ENCODE measurements at regions not wholly inside any gene's neighbourhood (a gene's known extent, or its start where the extent isn't known, plus 50 kb on each side); places are given as distances from the start of the nearest gene placed in this dataset.
"Not testable (repeated sequence)": the region's sequence is repeated elsewhere in the genome, so short reads cannot be mapped to it uniquely, and the experiment has no call there.

DNA sequence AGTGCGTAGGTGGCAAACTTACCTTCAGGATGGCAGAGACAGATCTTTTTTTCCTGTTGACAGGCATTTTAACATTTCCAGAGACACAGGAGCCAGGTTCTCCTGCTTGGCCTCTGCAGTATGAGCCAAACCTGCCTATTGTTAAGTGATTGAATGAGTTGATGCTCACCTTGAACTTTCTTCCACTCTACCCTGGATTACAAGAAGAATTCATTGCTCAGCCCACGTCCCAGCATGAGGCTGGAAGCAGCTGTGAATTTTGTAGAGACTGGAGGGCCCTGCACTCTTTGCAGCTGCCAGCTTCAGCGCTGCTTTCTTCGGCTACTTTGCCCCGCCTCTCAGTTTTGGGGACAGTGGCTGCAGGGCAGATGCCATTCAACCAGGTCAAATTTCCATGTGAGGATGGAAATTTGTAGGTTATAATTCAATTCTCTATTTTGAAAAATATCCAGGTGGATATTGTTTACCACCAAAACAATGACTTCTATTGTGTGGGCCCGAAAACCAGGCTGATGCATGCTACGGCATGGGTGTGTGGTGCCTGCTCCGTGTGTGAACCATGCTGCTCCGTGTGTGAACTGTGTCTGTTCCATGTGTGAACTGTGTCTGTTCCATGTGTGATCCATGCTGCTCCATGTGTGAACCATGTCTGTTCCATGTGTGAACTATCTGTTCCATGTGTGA, 75.2 kb upstream of the METTL9 start:
- intact Hi-C loops (cut with DNase I), result no loop called here
- no peak overlapping the region for H3K9ac ChIP-seq (ENCODE audit: low read length in 3 of 3)
- DNase-seq (peak in 2 of 5 donors; percentile 29 to 49), FAIRE-seq (no peak)
- peaks cover 0 to 3% (median 0%) of the 10 kb centered on the region in 3 donors for H3K4me1 ChIP-seq (ENCODE audit: control insufficient read depth in 2 of 3, insufficient read depth in 2 of 3, low read depth in 1 of 3, low read length in 3 of 3)
- no peak overlapping the region for H3K27ac ChIP-seq (ENCODE audit: low read depth in 2 of 2, low read length in 2 of 2)
- no peaks in the 10 kb centered on the region for H3K9me3 ChIP-seq (ENCODE audit: control insufficient read depth in 2 of 3, insufficient read depth in 1 of 3, low read length in 3 of 3)
- H3K4me3 ChIP-seq (ENCODE audit: low read length in 3 of 3), result no peak overlapping the region
- TF ChIP-seq CTCF (IDR thresholded peaks at IDR 0.05; ENCODE audit: borderline replicate concordance, extremely low read depth, insufficient read depth), result no peak
- no peaks in the 10 kb centered on the region for H3K27me3 ChIP-seq (ENCODE audit: control insufficient read depth, insufficient read depth, low read length)
- H3K36me3 ChIP-seq (ENCODE audit: control insufficient read depth in 2 of 3, insufficient read depth in 3 of 3, low read length in 3 of 3), result no peaks in the 10 kb centered on the region

DNA sequence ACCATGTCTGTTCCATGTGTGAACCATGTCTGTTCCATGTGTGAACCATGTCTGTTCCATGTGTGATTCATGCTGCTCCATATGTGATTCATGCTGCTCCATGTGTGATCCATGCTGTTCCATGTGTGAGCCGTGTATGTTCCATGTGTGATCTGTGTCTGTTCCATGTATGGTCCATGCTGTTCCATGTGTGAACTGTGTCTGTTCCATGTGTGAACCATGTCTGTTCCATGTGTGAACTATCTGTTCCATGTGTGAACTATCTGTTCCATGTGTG, 74.7 kb upstream of the METTL9 start:
- H3K27ac ChIP-seq (ENCODE audit: low read depth in 2 of 2, low read length in 2 of 2); DNase-seq; H3K9ac ChIP-seq (ENCODE audit: low read length in 3 of 3); H3K9me3 ChIP-seq (ENCODE audit: control insufficient read depth in 2 of 3, insufficient read depth in 1 of 3, low read length in 3 of 3); H3K4me1 ChIP-seq (ENCODE audit: control insufficient read depth in 2 of 3, insufficient read depth in 2 of 3, low read depth in 1 of 3, low read length in 3 of 3); H3K36me3 ChIP-seq (ENCODE audit: control insufficient read depth in 2 of 3, insufficient read depth in 3 of 3, low read length in 3 of 3); FAIRE-seq; intact Hi-C loops (cut with DNase I); H3K4me3 ChIP-seq (ENCODE audit: low read length in 3 of 3); H3K27me3 ChIP-seq (ENCODE audit: control insufficient read depth, insufficient read depth, low read length): not testable (repeated sequence)

DNA sequence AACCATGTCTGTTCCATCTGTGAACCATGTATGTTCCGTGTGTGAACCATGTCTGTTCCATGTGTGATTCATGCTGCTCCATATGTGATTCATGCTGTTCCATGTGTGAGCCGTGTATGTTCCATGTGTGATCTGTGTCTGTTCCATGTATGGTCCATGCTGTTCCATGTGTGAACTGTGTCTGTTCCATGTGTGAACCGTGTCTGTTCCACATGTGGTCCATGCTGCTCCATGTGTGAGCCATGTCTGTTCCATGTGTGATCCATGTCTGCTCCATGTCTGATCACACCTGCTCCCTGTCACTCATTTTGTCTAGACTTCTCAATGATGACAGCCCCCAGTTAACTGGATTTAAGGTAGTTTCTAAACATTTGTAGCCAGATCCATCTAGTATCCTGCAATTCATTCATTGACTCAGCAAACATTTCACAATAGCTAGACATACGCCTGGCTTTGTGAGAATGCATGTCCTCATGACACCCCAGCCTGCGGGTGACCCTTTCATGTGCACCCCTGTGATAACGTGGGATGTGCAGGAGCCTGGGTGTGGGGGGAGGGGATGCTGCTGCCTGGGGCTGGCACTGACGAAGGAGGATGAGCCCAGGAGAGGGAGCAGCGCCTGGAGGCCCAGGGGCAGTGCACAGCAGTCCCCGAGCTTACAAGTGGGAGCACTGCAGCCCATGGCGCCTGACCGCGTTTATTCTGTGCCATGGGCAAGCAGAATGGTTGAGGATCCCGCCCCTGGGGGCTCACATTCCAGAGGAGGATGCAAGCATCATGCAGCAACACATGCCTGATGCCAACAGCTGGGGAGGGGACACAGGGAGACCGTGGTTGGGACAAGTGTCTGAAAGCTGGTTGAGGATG, 74.1 kb upstream of the METTL9 start:
- H3K36me3 ChIP-seq (ENCODE audit: control insufficient read depth in 2 of 3, insufficient read depth in 3 of 3, low read length in 3 of 3); FAIRE-seq; H3K27ac ChIP-seq (ENCODE audit: low read depth in 2 of 2, low read length in 2 of 2); H3K9me3 ChIP-seq (ENCODE audit: control insufficient read depth in 2 of 3, insufficient read depth in 1 of 3, low read length in 3 of 3); H3K27me3 ChIP-seq (ENCODE audit: control insufficient read depth, insufficient read depth, low read length); H3K4me3 ChIP-seq (ENCODE audit: low read length in 3 of 3); intact Hi-C loops (cut with DNase I); H3K9ac ChIP-seq (ENCODE audit: low read length in 3 of 3); H3K4me1 ChIP-seq (ENCODE audit: control insufficient read depth in 2 of 3, insufficient read depth in 2 of 3, low read depth in 1 of 3, low read length in 3 of 3): not testable (repeated sequence)
- DNase-seq, result peak in 3 of 5 donors; percentile 33 to 83 (median 60)

DNA sequence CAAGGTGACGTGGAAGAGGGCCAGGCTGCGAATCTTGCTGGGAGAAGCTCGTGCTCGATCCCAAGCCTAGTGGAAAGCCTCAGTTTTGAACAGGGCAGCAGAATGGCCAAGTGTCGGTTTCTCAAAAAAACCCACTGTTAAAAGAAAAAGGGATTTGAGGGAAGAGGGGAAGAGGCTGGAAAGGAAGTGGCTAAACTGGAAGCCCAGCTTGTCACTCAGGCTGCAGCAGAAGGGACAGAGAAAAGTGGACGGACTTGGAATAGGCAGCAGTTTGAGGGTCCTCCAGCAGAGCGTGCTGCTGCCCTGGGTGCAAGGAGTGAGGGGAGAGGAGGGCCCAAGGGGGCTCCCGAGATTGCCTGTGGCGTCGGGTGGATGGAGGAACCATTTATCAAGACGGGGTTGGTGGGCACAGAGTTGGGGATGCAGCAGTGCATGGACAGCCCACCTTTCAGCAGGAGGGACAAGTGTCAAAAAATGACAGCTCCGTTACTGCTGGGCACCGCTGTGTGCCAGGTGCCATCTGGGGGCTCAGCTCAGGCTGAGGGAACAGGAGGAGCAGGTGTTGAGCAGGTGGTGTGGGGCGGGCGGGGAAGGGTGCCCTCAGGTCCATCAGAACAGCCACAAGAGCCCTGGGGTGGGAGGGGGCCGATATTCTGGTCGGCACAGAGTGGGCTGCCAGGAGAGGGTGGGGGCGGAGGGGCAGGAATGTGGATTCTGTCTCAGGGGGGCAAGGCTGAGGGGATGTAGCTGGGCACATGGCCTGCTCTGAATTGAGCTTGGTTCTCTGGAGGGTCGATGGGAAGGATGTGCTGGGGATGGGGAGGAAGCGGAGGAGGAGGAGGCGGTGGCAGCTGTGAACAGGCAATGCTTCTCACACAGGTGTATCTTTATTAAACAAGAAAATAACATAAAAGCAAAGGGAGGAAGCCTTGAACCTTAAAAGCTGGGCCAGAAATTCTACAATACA, 73.1 kb upstream of the METTL9 start:
- H3K9ac ChIP-seq (ENCODE audit: low read length in 3 of 3); intact Hi-C loops (cut with DNase I); H3K4me1 ChIP-seq (ENCODE audit: control insufficient read depth in 2 of 3, insufficient read depth in 2 of 3, low read depth in 1 of 3, low read length in 3 of 3); H3K4me3 ChIP-seq (ENCODE audit: low read length in 3 of 3); H3K27me3 ChIP-seq (ENCODE audit: control insufficient read depth, insufficient read depth, low read length); H3K27ac ChIP-seq (ENCODE audit: low read depth in 2 of 2, low read length in 2 of 2); H3K9me3 ChIP-seq (ENCODE audit: control insufficient read depth in 2 of 3, insufficient read depth in 1 of 3, low read length in 3 of 3); H3K36me3 ChIP-seq (ENCODE audit: control insufficient read depth in 2 of 3, insufficient read depth in 3 of 3, low read length in 3 of 3); FAIRE-seq: not testable (repeated sequence)
- DNase-seq, result peak in 1 of 5 donors; percentile 44
